Stimulated activated CD4-positive, alpha-beta T cell treated with anti-CD3 and anti-CD28 coated beads, Interleukin-4, amount 100 ng/mL, for 4 hours (primary cell): ENCODE measurements at regions not wholly inside any gene's neighbourhood (a gene's known extent, or its start where the extent isn't known, plus 50 kb on each side); places are given as distances from the start of the nearest gene placed in this dataset.

Experiments used
- DNase-seq, 2 experiments: peaks; one replicate each; pipeline ENCODE4 v3.0.0-alpha.2; 2020

DNA sequence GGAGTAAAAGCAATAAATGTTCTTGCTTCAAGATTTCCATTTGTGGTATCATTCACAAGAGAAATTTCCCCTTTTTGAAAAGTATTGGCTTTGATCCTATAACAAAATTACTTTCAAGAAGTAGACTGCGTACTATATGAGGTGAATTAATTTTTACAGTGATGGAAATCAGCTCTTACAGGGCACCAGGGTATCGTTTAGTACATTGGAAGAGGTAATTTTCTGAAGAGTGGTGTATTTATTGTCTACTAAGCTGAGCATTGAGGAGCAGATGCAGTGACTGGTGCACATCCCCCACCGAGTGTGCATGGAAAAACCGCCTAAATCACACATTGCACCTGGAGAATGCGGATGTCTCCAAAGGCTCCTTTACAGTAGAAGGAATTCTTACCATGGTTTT lies 209.5 kb downstream of the SAMD5 start:
- DNase-seq, result no peak

DNA sequence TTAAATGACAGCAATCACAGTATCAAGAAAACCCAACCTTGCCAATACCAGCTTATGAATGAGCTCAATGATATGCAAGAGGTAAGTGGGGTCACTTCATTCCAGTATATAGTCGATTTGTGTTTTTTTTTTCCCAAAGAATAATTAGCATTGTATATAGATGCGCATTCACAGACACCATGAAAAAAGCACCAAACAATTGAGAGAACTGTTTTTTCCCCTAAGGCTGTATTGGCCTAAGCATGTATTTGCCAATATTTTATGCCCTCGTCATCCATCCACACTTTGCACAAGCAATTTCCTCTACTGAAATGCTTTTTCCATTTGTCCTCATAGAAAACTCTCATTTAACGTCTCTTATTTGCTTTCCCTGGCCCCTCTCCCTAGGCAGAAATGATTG lies 213.7 kb downstream of the SAMD5 start:
- no peak for DNase-seq

DNA sequence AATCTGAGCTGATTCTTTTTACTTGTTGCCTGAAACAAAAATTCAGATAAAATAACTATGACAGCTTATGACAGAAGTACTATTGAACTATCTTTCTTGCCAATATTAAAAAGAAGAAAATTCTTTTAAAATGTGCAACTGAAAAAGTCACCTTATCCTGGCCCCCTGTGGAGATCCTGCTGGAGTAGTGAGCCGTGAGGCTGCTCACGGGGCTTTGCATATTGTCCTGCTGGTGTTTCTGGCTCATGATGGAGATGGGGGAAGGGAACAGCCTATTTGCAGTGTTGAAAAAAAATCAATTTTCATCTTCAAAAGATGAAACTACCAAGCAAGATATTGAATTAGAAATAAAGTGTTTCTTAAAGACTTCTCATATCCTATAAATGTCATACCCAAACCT lies 216.0 kb downstream of the SAMD5 start:
- no peak for DNase-seq

DNA sequence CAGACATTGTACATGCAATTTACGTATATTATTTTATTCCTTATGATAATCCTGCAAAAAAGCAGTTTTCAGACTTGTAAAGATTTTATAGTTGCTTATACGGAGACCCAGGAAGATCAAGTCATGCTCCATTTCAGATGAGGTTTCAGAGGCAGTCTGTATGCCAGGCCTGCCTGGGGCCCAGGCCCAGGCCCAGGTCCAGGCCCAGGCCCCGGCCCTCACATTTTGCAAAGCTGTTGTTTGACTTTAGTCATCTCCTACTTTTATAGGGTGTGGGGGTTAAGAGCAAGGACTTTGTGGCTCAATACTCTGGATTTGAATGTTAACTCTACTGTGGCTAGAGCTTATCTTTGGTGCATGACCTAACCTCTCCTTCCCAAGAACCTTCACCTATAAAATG lies 217.9 kb downstream of the SAMD5 start:
- DNase-seq, result no peak

DNA sequence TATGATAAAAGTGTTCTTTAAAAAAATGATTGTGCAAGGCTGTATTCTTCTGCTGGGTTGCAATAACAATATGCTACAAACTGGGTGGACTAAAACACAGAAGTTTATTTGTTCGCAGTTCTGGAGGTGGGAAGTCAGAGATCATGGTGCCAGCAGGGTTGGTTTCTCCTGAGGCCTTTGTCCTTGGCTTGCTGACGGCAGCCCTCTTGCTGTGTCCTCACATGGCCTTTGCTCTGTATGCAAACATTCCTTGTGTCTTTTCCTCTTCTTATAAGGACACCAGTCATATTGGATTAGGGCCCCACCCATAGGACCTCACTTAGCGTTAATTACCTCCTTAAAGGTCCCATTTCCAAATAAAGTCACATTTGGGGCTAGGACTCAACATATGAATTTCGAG lies 220.4 kb downstream of the SAMD5 start:
- no peak for DNase-seq

DNA sequence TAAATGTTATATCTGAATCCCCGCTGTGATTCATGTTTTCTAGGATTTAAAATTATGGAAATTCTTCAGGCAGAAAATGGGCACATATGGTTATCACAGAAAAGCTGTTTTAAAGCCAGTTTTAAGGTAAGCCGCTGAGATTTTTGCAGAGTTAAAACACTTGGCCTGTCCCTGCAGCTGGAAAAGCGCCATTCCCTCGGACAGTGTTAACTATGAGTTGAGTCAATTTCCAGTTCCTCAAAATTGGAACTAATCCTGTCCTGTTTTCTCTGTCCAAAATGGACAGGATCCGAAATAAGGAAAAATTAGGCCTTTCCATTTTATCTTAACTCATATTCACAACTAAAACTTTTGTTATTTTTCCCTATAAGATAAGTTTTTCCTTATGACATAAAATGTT lies 225.2 kb downstream of the SAMD5 start:
- no peak for DNase-seq

DNA sequence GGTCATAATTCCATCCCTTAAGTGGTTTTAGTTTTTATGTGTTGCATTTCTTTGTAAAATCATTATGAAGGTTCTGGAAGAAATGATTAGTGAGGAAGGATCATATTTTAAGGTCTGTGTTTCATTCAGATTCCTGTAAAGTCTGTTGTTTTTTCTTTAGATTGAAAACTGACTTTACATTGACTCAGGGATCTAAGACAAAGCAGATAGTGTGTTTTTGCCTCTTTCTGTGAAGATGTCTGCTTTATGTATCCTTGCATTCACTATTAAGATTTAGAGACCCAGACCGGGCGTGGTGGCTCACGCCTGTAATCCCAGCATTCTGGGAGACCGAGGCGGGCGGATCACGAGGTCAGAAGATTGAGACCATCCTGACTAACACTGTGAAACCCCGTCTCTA lies 225.7 kb downstream of the SAMD5 start:
- no peak for DNase-seq

DNA sequence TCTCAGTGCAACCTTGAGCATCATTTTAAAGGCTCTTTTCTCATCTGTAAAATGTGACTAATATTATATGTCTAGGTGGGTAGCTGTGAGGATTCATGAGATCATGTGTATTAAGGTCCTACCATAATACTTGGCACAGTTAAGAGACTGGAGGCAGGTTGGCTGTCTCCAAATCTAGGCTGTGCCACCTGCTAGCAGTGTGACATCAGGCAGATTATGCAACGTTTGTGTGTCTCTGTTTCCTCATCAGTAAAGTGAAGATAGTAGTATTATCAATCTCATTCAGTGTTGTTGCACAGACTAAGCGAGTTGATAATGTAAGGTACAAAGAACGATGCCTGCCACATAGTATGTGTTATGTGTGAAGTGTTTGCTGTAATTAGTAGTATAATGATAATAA lies 227.4 kb downstream of the SAMD5 start:
- no peak for DNase-seq

DNA sequence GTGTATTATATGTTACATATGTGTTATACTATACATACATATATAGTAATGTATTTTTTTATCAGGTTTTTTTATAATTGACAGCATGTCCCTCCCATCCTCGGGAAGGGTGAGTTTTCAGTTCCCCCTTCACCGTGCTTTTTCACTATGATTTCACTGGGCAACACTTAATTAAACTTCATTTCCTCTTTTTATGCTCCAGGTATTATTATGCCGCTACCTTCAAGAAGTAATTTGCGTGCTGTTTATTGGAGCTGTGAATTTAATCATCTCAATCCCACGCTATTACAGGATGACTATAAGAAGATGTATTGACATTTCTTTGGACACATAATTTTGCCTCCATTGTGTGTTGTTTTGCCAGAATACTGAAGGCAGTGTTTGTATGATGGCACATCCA lies 228.6 kb downstream of the SAMD5 start:
- no peak for DNase-seq

DNA sequence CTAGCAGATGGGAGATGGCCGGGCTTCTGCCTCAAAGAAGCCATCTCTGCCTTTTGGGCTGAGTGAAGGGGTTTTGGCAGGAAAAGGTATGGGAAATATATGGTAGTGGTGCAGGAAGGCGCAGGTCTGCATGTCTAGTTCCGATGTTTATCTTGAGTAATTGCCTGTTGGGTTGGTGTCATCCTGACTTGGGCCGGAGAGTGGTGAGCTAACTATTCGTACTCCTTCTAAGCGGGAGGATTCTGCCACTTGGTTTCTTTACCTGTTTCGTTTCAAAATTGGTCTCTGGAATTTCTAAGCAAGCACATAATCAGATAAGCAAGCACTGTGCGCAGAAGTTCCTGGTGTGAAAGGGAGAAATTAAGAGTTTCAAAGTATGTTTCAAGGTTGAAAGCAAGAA lies 229.6 kb downstream of the SAMD5 start:
- DNase-seq, result no peak

DNA sequence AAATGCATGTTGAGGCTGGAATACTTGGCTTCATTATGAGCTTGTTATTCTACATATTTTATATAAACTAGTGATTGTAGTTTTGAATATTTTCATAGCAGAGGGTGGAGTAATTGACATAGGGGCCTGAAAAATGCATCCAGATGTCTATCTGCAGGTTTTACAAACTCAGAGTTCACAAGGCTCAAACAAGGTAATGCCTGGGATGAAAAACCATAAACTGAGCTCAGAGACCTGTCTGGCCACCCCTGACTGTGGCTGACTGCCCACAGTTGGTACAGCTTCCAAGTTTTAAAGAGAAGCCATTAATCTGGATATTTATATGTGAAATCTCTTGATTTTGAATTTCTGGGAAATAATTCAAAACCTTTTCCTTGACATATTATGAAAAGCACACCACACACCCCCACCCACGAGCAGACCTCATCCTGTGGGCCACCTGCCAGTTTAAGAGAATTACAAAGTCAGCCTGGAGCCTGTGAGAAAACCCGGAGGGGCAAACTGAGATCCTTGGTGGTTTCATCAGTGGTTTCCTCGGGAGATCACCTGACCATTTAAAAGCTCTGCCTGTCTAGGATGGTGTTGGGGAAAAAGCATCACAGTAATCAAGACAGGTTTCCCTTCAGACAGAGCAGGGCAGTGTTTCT lies 230.1 kb downstream of the SAMD5 start:
- DNase-seq, result no peak

DNA sequence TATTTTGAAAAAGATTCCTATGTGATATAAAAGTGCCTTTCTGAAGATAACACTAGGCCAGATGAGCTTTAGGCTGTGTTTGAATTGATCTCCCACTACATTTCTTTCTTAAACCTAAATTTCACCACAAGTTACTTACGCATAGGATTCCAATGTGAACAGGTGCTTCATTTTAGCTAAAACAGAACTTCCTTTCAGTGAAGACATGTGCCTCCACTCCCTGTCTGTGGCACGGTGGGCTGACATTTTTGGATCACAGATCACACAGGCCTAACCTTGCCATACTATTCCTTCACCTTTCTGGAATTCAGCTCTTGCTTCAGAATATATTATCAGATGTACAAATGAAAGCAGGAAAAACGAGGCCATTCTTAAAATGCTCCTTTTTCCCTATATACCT lies 231.8 kb downstream of the SAMD5 start:
- DNase-seq, result no peak

DNA sequence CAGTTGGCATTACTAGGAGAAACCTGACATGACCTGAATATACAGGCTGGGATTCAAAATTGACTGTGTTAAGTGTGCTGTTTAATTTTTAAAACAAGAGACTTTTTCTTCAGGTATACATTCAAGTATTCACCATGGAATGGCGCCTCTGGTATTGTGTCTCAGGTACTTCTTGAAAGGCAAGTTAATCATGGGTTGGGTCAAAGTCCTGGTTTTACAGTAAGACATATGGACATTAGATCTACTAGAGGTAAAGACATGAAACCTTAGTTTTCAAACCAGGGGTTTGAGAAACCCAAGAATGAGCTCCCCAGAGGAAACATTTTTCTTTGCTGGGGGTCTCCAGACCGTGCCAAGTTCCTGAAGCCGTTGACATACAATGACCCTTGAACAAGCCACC lies 232.4 kb downstream of the SAMD5 start:
- DNase-seq, result no peak

DNA sequence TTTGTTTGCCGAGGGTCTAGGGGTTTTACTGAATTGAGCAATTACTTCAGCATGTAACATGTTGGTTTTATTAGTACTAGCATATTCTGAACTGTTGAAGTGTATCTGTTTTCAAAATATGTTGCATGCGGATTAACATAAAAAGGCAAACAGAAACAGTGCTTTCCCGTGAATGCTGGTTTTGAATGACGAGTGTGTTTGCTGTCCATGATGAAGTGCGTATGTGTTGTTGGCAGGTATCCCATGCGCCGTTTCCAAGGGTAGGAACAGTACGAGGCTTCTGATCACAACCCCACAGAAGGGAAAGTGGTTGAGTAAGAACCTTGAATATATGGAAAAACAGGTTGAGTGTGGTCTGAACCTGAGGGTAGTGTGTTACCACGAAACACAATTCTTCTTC lies 232.9 kb downstream of the SAMD5 start:
- no peak for DNase-seq

DNA sequence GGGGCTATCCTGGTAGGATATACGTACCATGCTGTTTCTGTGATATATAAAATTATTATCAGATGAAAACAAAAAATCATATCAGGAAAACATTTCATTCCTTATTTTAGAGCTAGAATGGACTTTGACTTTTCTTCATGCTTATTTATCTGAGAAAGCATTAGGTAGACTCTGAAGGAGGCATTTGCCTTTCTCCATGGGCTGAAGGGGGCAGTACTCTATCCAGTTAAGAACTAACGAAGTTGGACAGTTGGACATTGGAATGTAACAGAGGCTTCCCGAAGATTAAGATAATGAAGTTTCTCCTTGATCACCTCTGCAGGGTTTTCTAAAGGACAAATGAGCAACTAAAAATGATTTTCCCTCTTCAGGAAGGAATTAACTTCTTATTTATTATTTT lies 233.9 kb downstream of the SAMD5 start:
- no peak for DNase-seq

DNA sequence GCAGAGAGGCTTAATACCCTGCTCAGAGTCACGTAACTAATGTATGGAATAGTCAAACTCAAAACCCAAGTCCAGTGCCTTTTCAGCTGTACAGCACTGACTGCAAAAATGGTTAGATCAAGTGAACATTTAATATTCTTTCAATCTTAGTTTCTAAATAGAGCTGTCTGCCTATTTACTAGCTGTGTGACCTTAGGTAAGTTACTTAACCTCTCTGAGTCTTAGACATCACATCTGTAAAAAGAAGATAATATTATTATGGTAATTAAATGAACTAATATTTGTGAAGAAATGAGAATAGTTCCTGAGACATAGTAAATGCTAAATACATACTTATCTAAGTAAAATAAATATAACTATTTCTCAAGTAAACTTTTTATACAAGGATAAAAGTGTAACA lies 235.5 kb downstream of the SAMD5 start:
- DNase-seq, result no peak

DNA sequence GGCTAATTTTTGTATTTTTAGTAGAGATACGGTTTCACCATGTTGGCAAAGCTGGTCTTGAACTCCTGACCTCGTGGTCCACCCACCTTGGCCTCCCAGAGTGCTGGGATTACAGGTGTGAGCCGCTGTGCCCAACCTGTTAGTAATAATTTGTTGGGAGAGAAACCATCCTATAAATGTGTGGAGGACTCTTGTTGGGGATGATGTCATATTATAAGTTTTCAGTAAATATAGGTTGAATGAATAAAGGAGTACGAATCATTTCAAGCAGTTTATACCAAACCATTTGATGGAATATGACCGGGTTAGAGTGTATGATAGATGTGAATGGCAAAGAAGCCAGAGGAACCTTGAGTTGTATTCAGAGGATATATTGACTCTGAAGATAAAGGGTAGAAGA lies 240.8 kb downstream of the SAMD5 start:
- DNase-seq, result no peak

DNA sequence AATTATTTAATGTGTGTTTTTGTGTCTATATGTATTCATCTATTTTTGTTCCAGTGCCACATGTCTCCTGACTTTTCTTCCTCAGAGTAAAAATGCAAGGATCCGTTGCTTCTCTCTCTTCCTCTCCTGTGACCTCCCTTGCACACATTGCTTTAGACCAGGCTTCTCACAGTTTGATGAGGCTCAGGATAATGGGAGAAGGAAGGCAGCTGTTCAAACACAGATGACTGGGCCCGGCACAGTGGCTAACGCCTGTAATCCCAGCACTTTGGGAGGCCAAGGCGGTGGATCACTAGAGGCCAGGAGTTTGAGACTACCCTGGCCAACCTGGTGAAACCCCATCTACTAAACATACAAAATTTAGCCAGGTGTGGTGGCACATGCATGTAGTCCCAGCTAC lies 241.9 kb downstream of the SAMD5 start:
- no peak for DNase-seq

DNA sequence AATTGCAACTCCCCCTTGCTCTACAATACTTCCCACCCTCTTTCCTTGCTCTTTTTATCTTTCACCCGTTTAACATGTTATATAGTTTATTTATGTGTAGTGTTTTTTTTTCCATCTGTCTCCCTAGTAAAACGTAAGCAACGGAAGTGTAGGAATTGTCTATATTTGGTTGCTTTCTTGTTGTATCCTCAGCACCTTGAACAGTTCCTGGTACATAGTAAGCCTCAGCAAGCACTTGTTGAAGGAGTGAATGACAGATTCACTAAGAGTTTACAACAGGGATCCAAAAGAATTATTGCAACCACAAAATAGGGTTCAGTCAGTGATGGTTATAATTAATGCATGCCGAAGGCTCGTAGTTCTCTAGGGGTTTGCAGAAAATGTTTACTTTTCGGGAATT lies 242.7 kb downstream of the SAMD5 start:
- no peak for DNase-seq

DNA sequence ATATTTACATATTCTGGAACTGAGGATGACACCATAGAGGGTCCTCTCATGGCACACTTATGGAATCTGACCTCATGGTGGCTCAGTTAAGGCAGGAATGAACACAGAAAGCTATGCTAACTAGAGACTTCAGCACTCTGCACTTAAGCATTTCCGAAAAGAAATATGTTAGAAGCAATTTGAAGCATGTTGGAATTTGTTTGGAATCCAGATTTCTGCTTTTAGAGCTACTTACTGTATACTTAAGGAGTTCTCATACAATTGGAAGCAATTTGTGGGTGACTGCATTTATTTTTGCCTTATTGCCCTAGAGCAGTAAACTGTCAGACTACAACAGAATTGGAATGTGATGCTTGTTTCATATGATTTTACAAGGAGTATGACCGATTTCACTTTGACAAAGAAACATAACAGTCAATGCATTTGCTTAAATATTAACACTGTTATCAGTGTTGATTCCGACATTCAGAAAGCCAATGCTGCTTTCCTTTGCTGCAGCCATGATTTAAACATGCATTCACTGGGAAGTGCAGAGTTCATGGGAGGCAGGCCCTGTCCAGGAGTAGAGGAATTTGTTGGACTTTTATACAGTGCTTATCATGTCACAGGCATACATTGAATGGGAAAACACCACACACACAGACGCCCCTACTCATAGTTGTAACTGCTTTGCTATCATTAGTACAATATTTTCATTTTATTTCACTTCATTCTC lies 244.4 kb downstream of the SAMD5 start:
- DNase-seq, result no peak

DNA sequence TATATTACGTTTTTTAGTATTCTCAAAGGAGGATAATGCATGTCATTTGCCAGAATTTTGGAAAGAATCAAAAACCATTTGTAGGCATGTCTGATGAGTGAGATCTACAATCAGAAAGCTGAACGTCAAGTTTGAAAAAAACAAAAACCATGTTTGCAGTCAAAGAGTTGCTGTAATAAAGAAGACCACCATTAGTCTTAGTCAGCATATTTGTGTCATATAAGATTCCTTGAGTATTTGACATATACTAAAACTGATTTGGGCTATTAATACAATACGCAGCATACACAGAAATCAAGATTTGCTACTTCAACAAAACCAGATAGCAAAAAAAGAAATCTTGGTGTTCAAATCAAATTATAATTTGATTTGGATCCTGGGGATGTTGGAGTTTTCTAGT lies 247.5 kb downstream of the SAMD5 start:
- DNase-seq, result no peak

DNA sequence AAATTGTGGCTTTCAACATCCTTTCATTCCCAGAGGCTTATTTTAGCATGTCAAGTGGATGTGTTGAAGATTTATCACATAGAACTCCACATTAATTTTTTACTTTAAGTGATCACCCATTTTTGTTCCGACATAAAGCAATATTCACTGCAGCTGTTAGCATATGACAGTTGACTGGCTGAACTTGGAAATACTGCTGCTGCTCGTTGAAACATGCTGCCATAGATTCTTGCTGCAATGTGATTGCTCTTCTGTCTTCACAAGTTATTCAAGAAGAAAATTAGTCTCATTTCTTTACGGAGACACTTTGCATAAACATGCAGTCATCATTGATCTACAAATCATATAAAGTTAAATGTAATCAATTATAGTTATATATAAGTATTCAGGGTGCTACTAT lies 248.4 kb downstream of the SAMD5 start:
- DNase-seq, result no peak

DNA sequence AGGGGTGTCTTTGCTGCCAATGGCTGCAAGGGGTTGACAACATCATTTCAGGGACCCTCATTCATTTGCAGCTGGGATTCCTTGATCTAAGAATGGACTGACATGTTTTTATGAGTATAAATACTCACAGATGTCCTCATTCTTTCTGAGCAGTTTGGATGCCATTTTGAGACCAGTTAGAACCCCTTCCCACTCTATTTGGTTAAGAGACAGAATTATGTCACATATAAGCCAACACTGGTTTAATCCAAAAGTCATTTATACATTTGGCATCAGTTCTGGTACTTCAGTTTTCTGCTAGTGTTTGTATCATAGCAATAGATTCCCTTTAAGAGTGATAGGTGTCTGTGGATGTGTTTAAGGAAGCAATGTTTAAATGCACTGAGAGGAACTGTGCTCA lies 248.8 kb downstream of the SAMD5 start:
- no peak for DNase-seq

DNA sequence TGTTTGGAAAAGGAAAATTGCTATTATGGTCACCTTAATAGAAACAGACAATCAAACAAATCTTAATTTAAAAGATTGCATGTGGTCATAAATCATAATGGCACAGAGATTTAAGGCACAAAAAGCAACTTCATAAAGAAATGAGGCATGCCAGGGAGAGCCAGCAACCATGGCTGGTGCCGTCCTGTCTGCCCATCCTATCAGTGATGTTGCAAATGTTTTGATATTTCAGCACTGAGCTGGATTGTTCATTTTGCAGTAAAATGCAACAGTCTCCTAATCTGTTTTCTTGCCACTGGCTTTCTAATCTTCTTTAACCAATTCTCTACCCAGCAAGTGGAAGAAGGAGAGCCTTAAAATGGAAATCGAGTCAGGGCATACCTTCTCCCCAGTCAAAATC lies 249.8 kb downstream of the SAMD5 start:
- DNase-seq, result no peak

DNA sequence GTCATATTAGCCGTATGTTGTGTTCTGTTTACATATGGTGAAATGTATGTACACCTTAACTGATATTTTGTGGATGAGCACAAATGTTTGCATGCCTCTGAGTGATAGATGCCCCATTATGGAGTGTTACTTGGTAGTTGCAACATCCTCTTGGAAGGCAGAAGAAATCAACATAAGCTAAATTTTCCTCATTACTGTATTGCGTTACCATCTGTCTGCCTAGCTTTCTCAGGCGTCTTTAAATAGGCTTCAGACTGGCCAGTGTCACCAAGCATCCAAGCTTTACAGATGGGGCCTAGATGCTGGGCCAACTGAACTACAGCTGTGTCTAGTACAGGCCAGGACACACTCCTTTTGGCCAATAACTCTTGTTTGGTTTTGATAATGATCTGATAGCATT lies 250.6 kb downstream of the SAMD5 start:
- DNase-seq, result no peak
